ENCODE measurements at regions not wholly inside any gene's neighbourhood (a gene's known extent, or its start where the extent isn't known, plus 50 kb on each side); places are given as distances from the start of the nearest gene placed in this dataset.
A peak's percentile ranks its signal among the peaks of the same experiment; 100 is the strongest.

DNA sequence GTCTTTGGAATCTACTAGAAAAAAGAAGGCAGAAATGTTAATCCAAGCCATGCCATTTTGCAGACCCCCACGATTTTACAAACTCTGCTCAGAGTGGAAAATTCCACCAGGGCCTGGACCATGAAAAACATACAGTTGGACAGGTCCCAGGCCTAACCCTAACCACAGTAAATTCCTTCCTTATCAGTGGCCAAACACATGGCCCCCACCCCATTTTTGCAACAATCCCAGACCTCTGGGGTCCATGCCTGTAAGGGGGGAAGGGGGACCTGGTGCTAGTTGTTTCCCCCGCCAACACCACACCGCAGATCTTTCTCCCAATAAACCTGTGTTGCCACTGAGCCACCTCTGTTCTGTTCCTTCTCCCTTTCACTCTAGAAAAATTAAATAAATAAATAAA, 1352.7 kb downstream of the AMY1C start:
- H3K9ac ChIP-seq = no peak overlapping the region
- H3K4me1 ChIP-seq = no peaks in the 10 kb centered on the region
- no peaks in the 10 kb centered on the region for H3K36me3 ChIP-seq
- no peak overlapping the region for H3K4me3 ChIP-seq
- no peaks in the 10 kb centered on the region for H3K27me3 ChIP-seq
- H4K20me1 ChIP-seq = no peaks in the 10 kb centered on the region
- no peak for TF ChIP-seq Cebpa-rat (IDR thresholded peaks at IDR 0.05)
- H3K4me2 ChIP-seq = no peak overlapping the region
- peaks cover 0 to 9% (median 4%) of the 10 kb centered on the region in 11 experiments; a peak in 5 of 22 replicates for H3K9me3 ChIP-seq (replicated peaks in 1 of 11)
- H3K27ac ChIP-seq = no peak overlapping the region

DNA sequence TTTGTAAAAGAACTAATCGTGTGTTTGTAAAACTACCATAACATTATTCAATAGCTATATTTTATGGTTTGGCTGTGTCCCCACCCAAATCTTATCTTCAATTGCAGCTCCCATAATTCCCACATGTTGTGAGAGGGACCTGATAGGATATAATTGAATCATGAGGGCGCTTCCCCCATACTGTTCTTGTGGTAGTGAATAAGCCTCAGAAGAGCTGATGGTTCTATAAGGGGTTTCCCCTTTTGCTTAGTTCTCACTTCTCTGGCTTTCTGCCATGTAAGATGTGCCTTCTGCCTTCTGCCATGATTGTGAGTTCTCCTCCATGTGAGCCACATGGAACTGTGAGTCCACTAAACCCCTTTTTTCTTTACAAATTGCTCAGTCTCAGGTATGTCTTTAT, 1372.3 kb downstream of the AMY1C start:
- Histone ChIP-seq H3K4me3 (no peak overlapping the region), H3K27ac (no peak overlapping the region), H3K4me2 (no peak overlapping the region), H3K9me3 (replicated peaks in 1 of 11) (peaks cover 0 to 8% (median 0%) of the 10 kb centered on the region in 11 experiments; a peak in 3 of 22 replicates), H3K9ac (no peak overlapping the region), H3K27me3 (no peaks in the 10 kb centered on the region), H3K4me1 (no peaks in the 10 kb centered on the region), H4K20me1 (no peaks in the 10 kb centered on the region), H3K36me3 (no peaks in the 10 kb centered on the region)
- TF ChIP-seq Cebpa-rat (IDR thresholded peaks at IDR 0.05) = no peak

- H4K20me1 ChIP-seq = no peaks in the 10 kb centered on the region
- no peak overlapping the region; a peak in 1 of 20 replicates for H3K4me3 ChIP-seq
- no peaks in the 10 kb centered on the region for H3K27me3 ChIP-seq
- peaks cover 0 to 37% (median 16%) of the 10 kb centered on the region in 11 experiments; a peak in 16 of 22 replicates for H3K9me3 ChIP-seq (replicated peaks in 1 of 11)
- no peaks in the 10 kb centered on the region for H3K4me1 ChIP-seq
- no peaks in the 10 kb centered on the region for H3K36me3 ChIP-seq
- no peak overlapping the region for H3K9ac ChIP-seq
- TF ChIP-seq Cebpa-rat (IDR thresholded peaks at IDR 0.05) = no peak
- H3K4me2 ChIP-seq = no peak overlapping the region
- no peak overlapping the region for H3K27ac ChIP-seq
These were observed 1388.1 kb downstream of the AMY1C start for GRCh38 chr1:105137543-105138457.

- H3K27ac ChIP-seq = no peak overlapping the region
- peaks cover 0 to 43% (median 21%) of the 10 kb centered on the region in 11 experiments; a peak in 16 of 22 replicates for H3K9me3 ChIP-seq (replicated peaks in 1 of 11)
- no peaks in the 10 kb centered on the region for H3K36me3 ChIP-seq
- no peaks in the 10 kb centered on the region for H3K27me3 ChIP-seq
- no peak for TF ChIP-seq Cebpa-rat (IDR thresholded peaks at IDR 0.05)
- H3K4me3 ChIP-seq = no peak overlapping the region
- no peaks in the 10 kb centered on the region for H4K20me1 ChIP-seq
- H3K4me1 ChIP-seq = no peaks in the 10 kb centered on the region
- H3K4me2 ChIP-seq = no peak overlapping the region
- no peak overlapping the region for H3K9ac ChIP-seq
These were observed 1388.8 kb downstream of the AMY1C start for GRCh38 chr1:105138458-105138893.

DNA sequence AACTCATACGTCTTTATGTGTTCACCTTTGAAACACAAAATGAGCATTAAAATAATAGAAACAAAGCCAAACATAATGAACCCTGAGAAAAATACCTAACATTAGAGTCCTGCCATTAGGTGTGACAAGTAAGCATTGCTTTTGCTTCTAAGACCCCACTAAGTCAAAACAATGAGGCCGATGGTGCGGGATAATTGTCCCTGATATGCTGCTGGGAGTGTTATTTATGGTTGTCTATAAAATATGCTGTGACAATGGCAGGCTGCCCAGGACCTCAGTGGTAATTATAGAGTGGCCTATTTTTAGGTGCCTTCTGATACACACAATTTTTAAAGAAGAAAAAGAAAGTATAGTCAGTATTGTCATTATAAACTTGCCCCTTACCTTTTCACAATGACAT, 1423.1 kb downstream of the AMY1C start:
- Histone ChIP-seq H3K27me3 (no peaks in the 10 kb centered on the region), H3K9me3 (replicated peaks in 1 of 11) (peaks cover 0 to 12% (median 0%) of the 10 kb centered on the region in 11 experiments; a peak in 3 of 22 replicates), H3K4me2 (peak overlapping the region in 9 of 11 experiments; percentile 22 to 65 (median 44); a peak in 15 of 22 replicates), H4K20me1 (no peaks in the 10 kb centered on the region), H3K36me3 (no peaks in the 10 kb centered on the region), H3K4me3 (no peak overlapping the region), H3K4me1 (peaks cover 0 to 12% (median 3%) of the 10 kb centered on the region in 10 experiments; a peak in 8 of 20 replicates), H3K9ac (no peak overlapping the region), H3K27ac (no peak overlapping the region)
- TF ChIP-seq Cebpa-rat (IDR thresholded peaks at IDR 0.05) = no peak

DNA sequence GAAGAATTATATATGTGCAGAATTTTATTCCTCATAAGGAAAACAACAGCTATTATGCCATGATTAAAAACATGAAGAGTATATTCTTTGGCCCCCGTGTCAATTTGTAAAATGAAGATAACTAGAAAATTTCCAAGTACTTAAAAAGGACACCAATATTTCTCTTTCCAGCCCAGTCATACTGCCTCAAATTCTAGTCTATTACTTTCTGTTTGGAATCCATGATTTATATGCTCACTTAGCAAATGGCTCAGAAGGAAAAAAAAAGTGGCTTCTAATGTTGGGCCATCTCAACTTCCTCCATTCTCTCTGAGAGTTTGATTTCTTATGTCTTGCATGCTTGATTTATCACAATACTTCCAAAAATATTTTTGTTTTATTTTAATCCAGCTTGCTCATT, 1431.1 kb downstream of the AMY1C start:
- Histone ChIP-seq H3K9me3 (replicated peaks in 1 of 11) (peaks cover 0 to 18% (median 0%) of the 10 kb centered on the region in 11 experiments; a peak in 3 of 22 replicates), H3K36me3 (no peaks in the 10 kb centered on the region), H3K9ac (no peak overlapping the region), H3K27ac (no peak overlapping the region), H4K20me1 (no peaks in the 10 kb centered on the region), H3K4me1 (peaks cover 0 to 6% (median 0%) of the 10 kb centered on the region in 10 experiments; a peak in 3 of 20 replicates), H3K4me3 (no peak overlapping the region), H3K4me2 (0 out of 22 replicates have a peak overlapping the region, but pooled peaks of 1 of the 11 experiments have one; percentile 12), H3K27me3 (no peaks in the 10 kb centered on the region)
- no peak for TF ChIP-seq Cebpa-rat (IDR thresholded peaks at IDR 0.05)

- TF ChIP-seq Cebpa-rat (IDR thresholded peaks at IDR 0.05) = peak in 2 of 11 experiments; percentile 20 to 72; a peak in 2 of 22 replicates
- Histone ChIP-seq H3K4me2 (peak overlapping the region; percentile 64 to 95 (median 87)), H3K9me3 (replicated peaks in 1 of 11) (peaks cover 10 to 53% (median 40%) of the 10 kb centered on the region in 11 experiments; a peak in 21 of 22 replicates), H3K9ac (peak overlapping the region in 5 of 11 experiments; percentile 22 to 65 (median 59); a peak in 6 of 22 replicates), H3K27me3 (no peaks in the 10 kb centered on the region), H3K4me3 (peak overlapping the region in 6 of 10 experiments; percentile 24 to 53 (median 35); a peak in 10 of 20 replicates), H3K36me3 (no peaks in the 10 kb centered on the region), H3K27ac (peak overlapping the region in 6 of 11 experiments; percentile 56 to 82 (median 68); a peak in 12 of 22 replicates), H3K4me1 (peaks cover 21 to 37% (median 33%) of the 10 kb centered on the region in 10 experiments), H4K20me1 (no peaks in the 10 kb centered on the region)
These were observed 1455.2 kb downstream of the AMY1C start for GRCh38 chr1:105204836-105205371.

DNA sequence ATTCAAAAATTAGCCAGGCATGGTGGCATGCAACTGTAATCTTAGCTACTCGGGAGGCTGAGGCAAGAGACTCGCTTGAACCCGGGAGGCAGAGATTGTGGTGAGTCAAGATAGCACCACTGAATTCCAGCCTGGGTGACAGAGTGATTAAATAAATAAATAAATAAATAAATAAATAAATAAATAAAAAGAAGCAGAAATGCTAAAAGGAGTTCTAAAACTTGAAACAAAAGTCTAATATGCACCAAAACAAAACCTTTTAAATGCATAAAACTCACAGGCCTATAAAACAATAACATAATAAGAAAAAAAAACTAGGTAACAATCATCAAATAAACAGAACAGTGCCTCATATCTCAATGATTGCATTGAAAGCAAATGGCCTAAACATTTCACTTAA, 1458.9 kb downstream of the AMY1C start:
- Histone ChIP-seq H3K4me2 (no peak overlapping the region), H3K27ac (no peak overlapping the region), H3K9me3 (replicated peaks in 1 of 11) (peaks cover 25 to 63% (median 50%) of the 10 kb centered on the region in 11 experiments), H3K4me3 (no peak overlapping the region), H4K20me1 (no peaks in the 10 kb centered on the region), H3K27me3 (no peaks in the 10 kb centered on the region), H3K4me1 (peaks cover 18 to 26% (median 25%) of the 10 kb centered on the region in 10 experiments), H3K36me3 (no peaks in the 10 kb centered on the region), H3K9ac (no peak overlapping the region)
- no peak for TF ChIP-seq Cebpa-rat (IDR thresholded peaks at IDR 0.05)

DNA sequence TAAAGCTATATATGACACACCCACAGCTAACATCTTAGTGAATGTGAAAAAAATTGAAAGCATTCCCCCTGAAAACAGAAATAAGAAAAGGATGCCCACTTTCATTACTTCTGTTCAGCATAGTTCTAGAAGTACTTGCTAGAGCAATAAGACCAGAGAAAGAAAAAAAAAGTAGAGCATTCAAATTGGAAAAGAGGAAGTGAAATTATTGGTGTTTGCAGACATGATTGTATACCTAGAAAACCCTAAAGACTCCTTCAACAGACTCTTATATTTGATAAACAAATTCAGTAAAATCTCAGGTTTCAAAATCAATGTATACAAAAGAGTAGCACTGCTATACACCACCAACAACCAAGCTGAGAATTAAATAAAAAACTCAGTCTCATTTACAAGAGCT, 1461.0 kb downstream of the AMY1C start:
- Histone ChIP-seq H3K9me3 (replicated peaks in 1 of 11) (peaks cover 21 to 59% (median 44%) of the 10 kb centered on the region in 11 experiments), H4K20me1 (no peaks in the 10 kb centered on the region), H3K4me2 (no peak overlapping the region)

More for the DNA sequence above, 1461.0 kb downstream of the AMY1C start:
- H3K4me1 ChIP-seq = peaks cover 0 to 5% (median 3%) of the 10 kb centered on the region in 10 experiments; a peak in 12 of 20 replicates
- no peaks in the 10 kb centered on the region for H3K27me3 ChIP-seq
- no peak for TF ChIP-seq Cebpa-rat (IDR thresholded peaks at IDR 0.05)
- no peak overlapping the region for H3K4me3 ChIP-seq
- no peak overlapping the region for H3K27ac ChIP-seq
- no peak overlapping the region for H3K9ac ChIP-seq
- H3K36me3 ChIP-seq = no peaks in the 10 kb centered on the region
